GM21723 (cell line): ENCODE measurements at regions not wholly inside any gene's neighbourhood (a gene's known extent, or its start where the extent isn't known, plus 50 kb on each side); places are given as distances from the start of the nearest gene placed in this dataset.
"Not testable (repeated sequence)": the region's sequence is repeated elsewhere in the genome, so short reads cannot be mapped to it uniquely, and the experiment has no call there.

Experiments used
- ATAC-seq: cut with Tn5 transposase; IDR thresholded peaks from one replicate; pipeline ENCODE4 v1.9.1; 2021; ENCODE audit warnings: mild to moderate bottlenecking, moderate library complexity; ENCODE audit not compliant: unreplicated experiment

GRCh38 chr1:96520579-96520947 lies 201.0 kb upstream of the PTBP2 start:
- ATAC-seq = no peak

GRCh38 chr1:96521010-96521409 lies 200.6 kb upstream of the PTBP2 start:
- ATAC-seq = no peak

- no peak for ATAC-seq
Measured at GRCh38 chr1:96521994-96522760, 199.4 kb upstream of the PTBP2 start.

DNA sequence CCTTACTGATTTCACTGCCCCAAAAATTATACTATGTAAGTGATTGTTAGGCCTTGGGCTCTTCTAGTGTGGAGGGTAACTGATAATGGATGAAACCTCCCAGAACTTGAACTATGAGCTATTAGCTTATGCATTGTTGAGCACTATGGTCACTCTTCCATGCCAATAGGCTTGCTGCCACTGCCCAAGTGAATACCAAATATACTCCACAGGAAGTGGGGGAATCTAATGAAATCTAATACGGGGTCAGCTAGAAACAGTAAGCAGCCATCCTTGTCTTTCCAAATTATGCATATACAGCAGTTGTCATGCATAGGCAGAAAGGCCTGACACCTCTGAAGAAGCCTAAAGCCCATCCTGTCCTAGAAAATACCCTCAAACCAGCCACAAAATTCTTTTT lies 198.7 kb upstream of the PTBP2 start:
- ATAC-seq = no peak

GRCh38 chr1:96524100-96524499 lies 197.5 kb upstream of the PTBP2 start:
- no peak for ATAC-seq

DNA sequence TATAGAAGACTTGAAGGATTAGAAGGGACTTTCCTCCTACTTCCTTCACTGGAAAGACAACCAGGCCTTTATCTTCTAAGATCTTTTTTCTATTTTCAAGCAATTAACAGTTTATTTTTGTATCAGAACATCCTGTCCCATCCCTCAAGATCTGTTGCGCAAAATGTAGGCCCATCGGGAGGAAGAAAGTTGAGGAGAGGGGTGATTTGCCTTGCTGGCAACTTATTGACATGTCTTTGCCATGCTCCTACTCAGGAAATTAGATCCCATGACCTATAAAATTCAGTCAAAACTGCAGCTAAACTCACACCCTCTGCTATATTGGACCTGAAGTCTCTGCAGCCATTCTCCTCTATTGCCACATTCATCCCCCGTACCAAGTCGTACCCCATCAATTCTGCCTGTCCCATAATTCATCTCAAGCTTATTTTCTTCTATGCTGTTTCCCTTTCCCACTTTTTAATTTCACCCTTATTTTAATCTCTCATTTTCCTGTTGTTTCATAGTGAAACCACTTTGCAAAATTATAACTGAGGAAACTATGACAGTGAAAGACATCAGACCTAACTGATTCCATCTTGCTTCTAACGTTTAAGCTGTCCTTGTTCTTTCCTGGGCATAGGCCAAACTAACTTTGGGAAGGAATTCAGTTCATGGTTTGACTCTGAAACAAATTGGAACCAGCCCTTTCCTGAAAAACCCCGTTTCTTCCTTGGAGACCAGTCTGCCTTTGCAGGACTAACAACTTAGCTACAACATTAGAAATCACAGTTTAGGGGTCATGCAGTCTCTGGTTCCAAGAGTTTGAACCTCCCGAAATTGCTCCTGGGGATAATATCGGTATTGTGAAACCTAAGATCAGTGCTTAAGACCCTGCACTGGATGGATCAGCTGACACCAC lies 195.7 kb upstream of the PTBP2 start:
- ATAC-seq = no peak

DNA sequence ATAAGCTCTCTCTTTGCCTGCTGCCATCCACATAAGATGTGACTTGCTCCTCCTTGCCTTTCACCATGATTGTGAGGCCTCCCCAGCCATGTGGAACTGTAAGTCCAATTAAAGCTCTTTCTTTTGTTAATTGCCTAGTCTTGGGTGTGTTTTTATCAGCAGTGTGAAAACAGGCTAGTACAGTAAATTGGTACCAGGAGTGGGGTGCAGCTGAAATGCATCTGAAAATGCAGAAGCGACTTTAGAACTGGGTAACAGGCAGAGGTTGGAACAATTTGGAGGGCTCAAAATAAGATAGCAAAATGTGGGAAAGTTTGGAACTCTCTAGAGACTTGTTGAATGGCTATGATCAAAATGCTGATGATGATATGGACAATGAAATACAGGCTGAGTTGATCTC lies 192.9 kb upstream of the PTBP2 start:
- not testable (repeated sequence) for ATAC-seq

DNA sequence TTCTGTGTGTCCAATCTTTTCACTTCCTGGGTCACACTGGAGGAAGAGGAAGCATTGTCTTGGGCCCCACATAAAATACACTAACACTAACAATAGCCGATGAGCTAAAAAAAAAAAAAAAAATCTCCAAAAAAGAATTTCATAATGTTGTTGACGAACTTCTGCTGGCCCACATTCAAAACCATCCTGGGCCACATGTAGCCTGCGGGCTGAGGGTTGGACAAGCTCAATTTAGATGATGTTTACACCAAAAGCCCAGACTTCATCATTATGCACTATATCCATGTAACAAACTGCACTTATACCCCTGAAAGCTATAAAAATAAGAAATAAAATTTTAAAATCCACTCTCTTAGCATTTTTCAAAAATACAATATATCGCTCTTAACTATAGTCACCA lies 187.8 kb upstream of the PTBP2 start:
- no peak for ATAC-seq

GRCh38 chr1:96536581-96536980 lies 185.0 kb upstream of the PTBP2 start:
- ATAC-seq = no peak

- ATAC-seq = no peak
Measured at GRCh38 chr1:96538111-96538641, 183.4 kb upstream of the PTBP2 start.

DNA sequence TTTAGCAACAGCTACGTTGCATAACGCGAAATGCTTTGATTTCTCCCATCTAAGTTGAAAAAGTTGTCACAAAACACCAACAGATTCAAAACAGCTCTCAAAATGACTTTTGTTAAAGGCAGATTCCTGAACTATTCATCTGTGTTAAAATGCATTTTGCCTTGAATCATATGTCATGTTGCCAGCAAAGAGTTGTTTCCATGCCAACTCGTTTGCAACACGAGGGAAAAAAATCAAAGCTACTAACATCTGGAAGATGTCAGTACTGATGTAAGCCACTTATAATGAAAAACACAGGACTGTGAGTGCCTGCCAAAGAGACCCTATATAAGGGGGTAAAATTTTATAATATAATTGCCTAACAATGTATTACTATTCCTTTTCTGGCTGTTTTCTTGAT lies 182.7 kb upstream of the PTBP2 start:
- no peak for ATAC-seq

DNA sequence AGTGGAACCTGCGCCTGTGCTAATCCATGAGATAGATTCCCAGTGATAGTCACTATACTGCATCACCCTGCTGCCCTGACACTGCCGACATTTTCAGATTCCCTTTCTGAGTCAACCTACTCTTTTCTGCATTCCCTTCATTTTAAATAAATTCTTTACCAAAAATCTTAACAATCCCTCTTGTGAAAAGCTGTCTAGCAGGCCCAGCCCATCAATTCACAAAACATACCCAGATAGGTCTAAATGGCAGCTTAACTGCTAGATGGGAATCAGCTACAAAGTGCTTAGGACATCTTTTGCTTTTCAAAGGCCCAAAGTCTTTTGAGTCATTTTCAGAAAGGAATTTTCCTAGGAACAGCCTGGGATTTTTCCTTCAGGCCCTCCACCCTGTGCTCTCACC lies 180.1 kb upstream of the PTBP2 start:
- ATAC-seq = no peak

DNA sequence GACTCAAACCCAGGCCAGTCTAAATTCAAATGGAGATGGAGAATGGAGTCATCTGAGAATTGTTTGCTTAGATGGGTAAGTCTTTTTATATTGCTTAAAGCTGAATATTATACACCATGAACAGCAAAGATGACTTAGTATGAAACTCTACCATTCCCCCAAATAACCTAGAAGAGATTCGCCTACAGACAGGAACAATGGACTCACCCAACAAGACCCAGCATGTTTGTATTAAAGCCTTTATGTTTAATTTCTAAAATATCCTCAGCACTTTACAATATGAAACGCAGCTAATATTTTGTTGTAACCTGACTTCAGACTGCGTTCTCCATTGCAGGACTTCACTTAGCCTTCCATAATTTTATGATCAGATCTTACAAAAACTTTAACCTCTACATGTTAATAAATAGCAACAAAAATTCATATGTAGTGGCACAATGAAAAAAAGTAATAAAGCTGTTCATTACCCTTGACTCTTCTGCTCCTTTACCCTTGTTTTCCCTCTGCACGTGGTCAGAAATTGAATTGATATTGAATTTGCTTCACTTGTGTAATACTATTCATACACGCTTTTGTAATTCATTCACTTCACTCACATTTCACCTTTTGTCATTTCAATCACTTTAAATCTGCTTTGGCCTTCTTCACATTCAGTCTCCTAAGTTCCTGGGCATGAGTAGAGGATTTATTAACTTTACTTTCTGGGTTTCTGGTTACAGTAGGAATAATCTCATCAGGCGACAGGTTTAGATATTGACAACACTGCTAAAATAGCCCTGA lies 177.3 kb upstream of the PTBP2 start:
- no peak for ATAC-seq

DNA sequence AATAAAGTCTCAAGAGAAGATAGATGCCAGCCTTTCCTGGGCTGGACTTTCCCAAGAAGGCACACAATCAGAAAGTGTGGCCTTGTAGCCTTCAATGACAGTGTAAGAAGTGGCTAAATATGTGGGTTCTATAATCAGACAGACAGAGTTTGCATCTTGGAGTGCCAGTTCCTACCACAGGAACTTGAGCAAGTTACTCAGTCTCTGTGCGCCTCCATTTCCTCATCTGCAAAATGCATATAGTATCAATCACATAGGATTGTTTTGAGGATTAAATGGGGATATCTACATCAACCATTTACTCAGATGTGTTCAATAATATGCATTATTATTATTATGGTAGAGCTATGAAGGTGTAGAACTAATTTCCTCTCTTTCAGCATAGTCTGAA lies 176.8 kb upstream of the PTBP2 start:
- no peak for ATAC-seq

- no peak for ATAC-seq
Measured at GRCh38 chr1:96545935-96546656, 175.5 kb upstream of the PTBP2 start.

- ATAC-seq = no peak
Measured at GRCh38 chr1:96550061-96550460, 171.5 kb upstream of the PTBP2 start.

- ATAC-seq = no peak
Measured at GRCh38 chr1:96552451-96552850, 169.1 kb upstream of the PTBP2 start.

GRCh38 chr1:96553811-96554210 lies 167.8 kb upstream of the PTBP2 start:
- no peak for ATAC-seq

DNA sequence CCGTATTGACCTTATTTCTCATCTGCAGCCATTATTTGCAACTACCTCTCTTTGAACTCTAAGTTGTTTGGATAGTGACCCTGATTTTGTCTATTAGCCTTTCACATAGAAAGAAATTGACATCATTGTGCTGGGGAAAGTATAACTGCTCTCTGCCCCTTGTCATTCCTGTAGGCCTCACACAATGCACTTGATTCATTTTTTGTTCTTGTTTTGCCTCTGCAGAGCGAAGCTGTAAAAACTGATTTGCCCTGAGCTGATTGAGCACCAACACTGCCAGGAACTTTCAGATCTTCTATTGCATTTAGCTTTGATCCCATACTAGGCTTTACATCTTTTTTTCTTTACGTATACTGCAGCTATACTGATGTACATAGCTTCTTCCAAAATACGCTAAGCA lies 167.2 kb upstream of the PTBP2 start:
- no peak for ATAC-seq

DNA sequence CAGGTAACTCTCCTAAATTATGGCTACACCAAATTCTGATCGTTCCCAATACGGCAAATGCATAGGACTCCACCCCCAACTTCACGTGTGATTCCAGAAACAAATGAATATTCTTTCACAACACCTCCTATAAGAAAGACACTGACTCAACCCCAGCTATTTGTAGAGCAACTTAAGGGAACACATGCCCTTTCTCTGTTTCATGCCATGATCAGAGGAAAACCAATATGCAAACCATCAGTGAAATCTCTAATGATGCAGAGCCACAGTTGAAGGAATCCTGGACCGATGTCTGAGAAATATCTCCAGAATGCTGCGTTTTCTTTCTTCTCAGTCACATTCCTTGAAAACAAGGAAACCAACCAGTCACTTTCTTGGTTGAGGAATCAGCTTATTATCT lies 164.2 kb upstream of the PTBP2 start:
- ATAC-seq = no peak

- no peak for ATAC-seq
Measured at GRCh38 chr1:96558635-96559034, 162.9 kb upstream of the PTBP2 start.
